22Rv1 (cell line): ENCODE measurements at regions not wholly inside any gene's neighbourhood (a gene's known extent, or its start where the extent isn't known, plus 50 kb on each side); places are given as distances from the start of the nearest gene placed in this dataset.
"Not testable (repeated sequence)": the region's sequence is repeated elsewhere in the genome, so short reads cannot be mapped to it uniquely, and the experiment has no call there.

Experiments
- H3K27ac ChIP-seq: fragments of 450-650 bp; 2 replicates; pipeline ENCODE4 v1.5.1; 2017
- CTCF ChIP-seq: fragments of 450-650 bp; IDR thresholded peaks from 2 replicates; pipeline ENCODE4 v1.5.1; 2017; ENCODE audit warnings: mild to moderate bottlenecking
- ZFX ChIP-seq: fragments of 450-650 bp; IDR thresholded peaks from 2 replicates; pipeline ENCODE4 v1.6.1; 2017; ENCODE audit warnings: antibody characterized with exemption, borderline replicate concordance

- TF ChIP-seq ZFX, result no peak
- no peak for TF ChIP-seq CTCF
- no peak overlapping the region for H3K27ac ChIP-seq
Observed at GRCh38 chr1:229726061-229726460, 100.0 kb downstream of the URB2 start.

- no peak overlapping the region for H3K27ac ChIP-seq
- TF ChIP-seq ZFX, result no peak
- TF ChIP-seq CTCF, result no peak
Observed at GRCh38 chr1:229729916-229730315, 103.9 kb downstream of the URB2 start.

GRCh38 chr1:229730573-229730972, 104.5 kb downstream of the URB2 start:
- no peak overlapping the region for H3K27ac ChIP-seq
- no peak for TF ChIP-seq ZFX
- no peak for TF ChIP-seq CTCF

GRCh38 chr1:229732061-229732460, 106.0 kb downstream of the URB2 start:
- H3K27ac ChIP-seq, result no peak overlapping the region
- TF ChIP-seq CTCF, result no peak
- no peak for TF ChIP-seq ZFX

- TF ChIP-seq ZFX (no peak), CTCF (no peak)
- H3K27ac ChIP-seq, result no peak overlapping the region
Observed at GRCh38 chr1:229736376-229736775, 110.3 kb downstream of the URB2 start.

- H3K27ac ChIP-seq, result not testable (repeated sequence)
Observed at GRCh38 chr1:229742614-229743013, 116.6 kb downstream of the URB2 start.

- H3K27ac ChIP-seq, result no peak overlapping the region
- TF ChIP-seq ZFX (no peak), CTCF (no peak)
Observed at GRCh38 chr1:229749992-229750391, 123.9 kb downstream of the URB2 start.

GRCh38 chr1:229751610-229752009, 125.6 kb downstream of the URB2 start:
- TF ChIP-seq ZFX (no peak), CTCF (no peak)
- no peak overlapping the region for H3K27ac ChIP-seq
